ENCODE measurements at regions not wholly inside any gene's neighbourhood (a gene's known extent, or its start where the extent isn't known, plus 50 kb on each side); places are given as distances from the start of the nearest gene placed in this dataset.

- no peaks in the 10 kb centered on the region for H3K27me3 ChIP-seq (ENCODE audit: insufficient read depth, low read length)
Measured at GRCh38 chr18:31213641-31214040, 51.0 kb upstream of the DSC1 start.

GRCh38 chr18:31217038-31217849, 54.6 kb upstream of the DSC1 start:
- Histone ChIP-seq H3K79me2 (ENCODE audit: insufficient read depth, low read length) (no peaks in the 10 kb centered on the region), H3K27me3 (ENCODE audit: insufficient read depth, low read length) (no peaks in the 10 kb centered on the region), H3K27ac (ENCODE audit: low read depth, low read length) (no peak overlapping the region), H2AFZ (ENCODE audit: low read length) (no peak overlapping the region), H3K4me1 (ENCODE audit: insufficient read depth, low read length) (no peaks in the 10 kb centered on the region), H3K9me3 (ENCODE audit: low read depth, low read length) (no peaks in the 10 kb centered on the region), H3K4me3 (ENCODE audit: insufficient read depth, low read length) (no peak overlapping the region), H3K36me3 (ENCODE audit: insufficient read depth, low read length) (no peaks in the 10 kb centered on the region), H4K20me1 (ENCODE audit: insufficient read depth, low read length) (no peaks in the 10 kb centered on the region), H3K4me2 (ENCODE audit: insufficient read depth, low read length) (no peak overlapping the region)
- no peak for TF ChIP-seq CTCF (IDR thresholded peaks at IDR 0.05; ENCODE audit: extremely low read depth, low read depth, low read length)
- DNase-seq (ENCODE audit: insufficient read length, low spot score, missing footprints): no peak

More at GRCh38 chr18:31213641-31214040, 51.0 kb upstream of the DSC1 start:
- H3K9me3 ChIP-seq (ENCODE audit: low read depth, low read length): no peaks in the 10 kb centered on the region
- H4K20me1 ChIP-seq (ENCODE audit: insufficient read depth, low read length): no peaks in the 10 kb centered on the region
- H3K4me1 ChIP-seq (ENCODE audit: insufficient read depth, low read length): no peaks in the 10 kb centered on the region
- no peak for DNase-seq (ENCODE audit: insufficient read length, low spot score, missing footprints)
- H3K4me2 ChIP-seq (ENCODE audit: insufficient read depth, low read length): no peak overlapping the region
- no peaks in the 10 kb centered on the region for H3K79me2 ChIP-seq (ENCODE audit: insufficient read depth, low read length)
- no peak overlapping the region for H2AFZ ChIP-seq (ENCODE audit: low read length)
- no peak overlapping the region for H3K27ac ChIP-seq (ENCODE audit: low read depth, low read length)
- H3K36me3 ChIP-seq (ENCODE audit: insufficient read depth, low read length): no peaks in the 10 kb centered on the region
- TF ChIP-seq CTCF (IDR thresholded peaks at IDR 0.05; ENCODE audit: extremely low read depth, low read depth, low read length): no peak
- H3K4me3 ChIP-seq (ENCODE audit: insufficient read depth, low read length): no peak overlapping the region

- H3K9me3 ChIP-seq (ENCODE audit: low read depth, low read length): no peaks in the 10 kb centered on the region
- no peak overlapping the region for H3K27ac ChIP-seq (ENCODE audit: low read depth, low read length)
- H4K20me1 ChIP-seq (ENCODE audit: insufficient read depth, low read length): no peaks in the 10 kb centered on the region
- H3K4me2 ChIP-seq (ENCODE audit: insufficient read depth, low read length): no peak overlapping the region
- no peak for TF ChIP-seq CTCF (IDR thresholded peaks at IDR 0.05; ENCODE audit: extremely low read depth, low read depth, low read length)
- no peaks in the 10 kb centered on the region for H3K4me1 ChIP-seq (ENCODE audit: insufficient read depth, low read length)
- DNase-seq (ENCODE audit: insufficient read length, low spot score, missing footprints): no peak
- no peaks in the 10 kb centered on the region for H3K27me3 ChIP-seq (ENCODE audit: insufficient read depth, low read length)
- no peak overlapping the region for H2AFZ ChIP-seq (ENCODE audit: low read length)
- no peak overlapping the region for H3K4me3 ChIP-seq (ENCODE audit: insufficient read depth, low read length)
- H3K36me3 ChIP-seq (ENCODE audit: insufficient read depth, low read length): no peaks in the 10 kb centered on the region
- H3K79me2 ChIP-seq (ENCODE audit: insufficient read depth, low read length): no peaks in the 10 kb centered on the region
Measured at GRCh38 chr18:31218671-31219383, 56.2 kb upstream of the DSC1 start.

- H3K4me1 ChIP-seq (ENCODE audit: insufficient read depth, low read length): no peaks in the 10 kb centered on the region
- H4K20me1 ChIP-seq (ENCODE audit: insufficient read depth, low read length): no peaks in the 10 kb centered on the region
- H3K27me3 ChIP-seq (ENCODE audit: insufficient read depth, low read length): no peaks in the 10 kb centered on the region
- no peaks in the 10 kb centered on the region for H3K36me3 ChIP-seq (ENCODE audit: insufficient read depth, low read length)
- H3K4me3 ChIP-seq (ENCODE audit: insufficient read depth, low read length): no peak overlapping the region
- H3K27ac ChIP-seq (ENCODE audit: low read depth, low read length): no peak overlapping the region
- H3K4me2 ChIP-seq (ENCODE audit: insufficient read depth, low read length): no peak overlapping the region
- no peak for DNase-seq (ENCODE audit: insufficient read length, low spot score, missing footprints)
- H3K79me2 ChIP-seq (ENCODE audit: insufficient read depth, low read length): no peaks in the 10 kb centered on the region
- TF ChIP-seq CTCF (IDR thresholded peaks at IDR 0.05; ENCODE audit: extremely low read depth, low read depth, low read length): no peak
- no peak overlapping the region for H2AFZ ChIP-seq (ENCODE audit: low read length)
- H3K9me3 ChIP-seq (ENCODE audit: low read depth, low read length): no peaks in the 10 kb centered on the region
Measured at GRCh38 chr18:31219395-31219794, 56.7 kb upstream of the DSC1 start.
